ENCODE measurements at regions not wholly inside any gene's neighbourhood (a gene's known extent, or its start where the extent isn't known, plus 50 kb on each side); places are given as distances from the start of the nearest gene placed in this dataset.

DNA sequence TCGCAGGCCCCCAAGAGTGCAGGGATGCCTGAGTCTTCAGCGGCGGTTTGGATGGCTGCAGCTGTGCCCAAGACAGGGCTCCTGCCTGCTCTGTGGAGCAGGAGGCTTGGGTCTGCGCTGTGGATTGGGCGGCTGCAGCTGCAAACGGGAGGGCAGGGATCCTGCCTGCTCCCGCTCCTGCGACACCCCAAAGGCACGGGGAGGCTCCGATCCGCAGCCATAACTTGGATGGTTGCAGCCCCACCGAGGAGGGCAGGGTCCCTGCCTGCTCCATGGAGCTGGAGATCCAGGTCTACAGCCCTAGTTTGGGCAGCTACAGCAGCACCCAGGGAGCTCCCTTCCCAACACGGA lies 898.8 kb upstream of the NEGR1 start:
- no peak for DNase-seq

GRCh38 chr1:73180397-73181189 lies 898.3 kb upstream of the NEGR1 start:
- DNase-seq: no peak

GRCh38 chr1:73176902-73177301 lies 894.6 kb upstream of the NEGR1 start:
- no peak for DNase-seq

GRCh38 chr1:73167009-73167657 lies 884.8 kb upstream of the NEGR1 start:
- no peak for DNase-seq

DNA sequence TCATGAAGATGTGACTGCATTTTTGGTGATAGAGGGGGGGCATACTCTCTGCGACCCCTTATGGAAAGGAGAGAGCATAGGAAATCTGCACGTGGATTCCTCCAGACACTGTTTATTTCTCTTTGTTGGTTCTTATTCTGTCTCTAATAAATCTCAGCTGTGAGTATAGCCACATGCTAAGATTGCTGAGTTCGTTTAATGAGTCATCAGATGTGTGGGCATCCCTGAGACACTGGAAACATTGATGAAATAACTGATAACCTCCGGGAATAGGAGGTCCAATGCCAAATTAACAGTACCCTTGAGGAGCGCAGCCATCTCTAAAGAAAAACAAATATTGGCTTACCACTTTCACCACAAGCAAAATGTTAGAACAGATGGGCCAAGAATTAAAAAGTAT lies 880.2 kb upstream of the NEGR1 start:
- DNase-seq: no peak

DNA sequence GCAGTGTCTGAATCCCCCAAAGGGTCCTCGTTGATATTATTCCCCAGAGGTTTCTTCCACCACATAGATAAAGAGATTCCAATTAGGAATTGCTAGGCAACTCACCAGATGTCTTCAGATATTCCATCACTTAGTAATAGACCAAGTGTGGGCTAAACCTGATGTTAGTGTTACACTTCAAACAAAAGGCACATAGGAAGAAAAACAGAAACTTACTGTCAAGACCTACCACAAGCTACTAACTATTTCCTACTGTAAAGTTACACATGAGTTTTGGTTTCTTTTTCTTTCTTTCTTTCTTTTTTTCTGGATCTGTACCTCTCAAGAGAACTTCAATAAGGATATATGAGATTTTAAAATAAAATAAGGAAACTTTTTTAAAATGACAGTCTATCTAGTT lies 879.1 kb upstream of the NEGR1 start:
- DNase-seq: no peak

DNA sequence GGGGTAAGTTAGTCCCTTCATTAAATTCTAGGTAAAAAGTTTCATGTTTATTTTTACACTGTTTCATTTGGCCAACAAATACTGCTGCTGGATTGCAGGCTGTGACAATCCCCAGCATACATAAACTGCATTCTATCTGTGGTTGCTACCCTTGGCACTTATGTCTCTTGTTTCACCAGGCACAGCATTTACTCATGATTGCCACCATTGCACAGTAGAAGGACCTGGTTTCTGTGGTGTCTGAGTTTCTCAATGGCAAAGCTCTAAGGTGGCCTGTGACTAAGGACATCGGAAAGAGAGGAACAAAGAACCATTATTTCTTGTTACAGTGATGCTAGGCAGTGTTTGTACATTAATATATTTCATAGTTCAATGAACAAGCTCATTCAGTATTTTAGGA lies 878.4 kb upstream of the NEGR1 start:
- DNase-seq: no peak

- no peak for DNase-seq
Observed at GRCh38 chr1:73144311-73144710, 862.0 kb upstream of the NEGR1 start.

DNA sequence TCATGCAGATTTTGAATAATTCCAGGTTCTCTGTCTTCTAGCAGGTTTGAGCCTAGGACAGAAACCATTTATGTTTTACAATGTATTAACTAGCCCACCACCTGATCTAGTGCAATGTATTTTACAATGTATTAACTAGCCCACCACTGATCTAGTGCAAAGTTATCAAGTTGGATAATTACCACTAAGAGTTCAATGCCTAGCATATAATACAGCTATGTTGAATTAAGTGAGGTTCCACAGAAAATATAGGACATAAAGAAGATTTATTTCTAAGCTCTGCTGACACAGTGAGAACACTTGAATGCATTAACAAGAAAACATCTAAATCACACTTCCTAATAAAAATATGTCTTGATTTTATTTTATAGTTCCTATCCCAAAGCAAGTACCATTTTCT lies 854.6 kb upstream of the NEGR1 start:
- DNase-seq: no peak

GRCh38 chr1:73106931-73107330 lies 824.6 kb upstream of the NEGR1 start:
- DNase-seq: no peak

GRCh38 chr1:73105755-73106154 lies 823.4 kb upstream of the NEGR1 start:
- DNase-seq: no peak

- DNase-seq: no peak
Observed at GRCh38 chr1:73104749-73105148, 822.4 kb upstream of the NEGR1 start.

DNA sequence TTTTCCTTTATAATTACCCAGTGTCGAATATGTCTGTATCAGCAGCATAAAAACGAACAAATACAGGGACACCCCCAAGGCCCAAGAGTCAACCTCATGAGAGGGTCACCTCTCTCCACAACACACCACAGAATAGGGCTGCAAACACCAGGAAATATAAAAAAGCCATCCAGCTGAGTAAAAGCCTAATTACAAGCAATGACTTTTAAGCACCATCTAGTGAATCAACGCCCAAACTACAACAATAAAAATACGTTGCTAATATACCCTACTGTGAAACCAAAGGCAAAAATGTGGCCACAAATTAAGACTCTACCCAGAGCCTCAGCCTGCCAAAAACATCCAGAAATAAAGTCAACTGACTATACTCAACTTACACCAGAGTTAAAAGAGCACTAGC lies 817.9 kb upstream of the NEGR1 start:
- DNase-seq: no peak

DNA sequence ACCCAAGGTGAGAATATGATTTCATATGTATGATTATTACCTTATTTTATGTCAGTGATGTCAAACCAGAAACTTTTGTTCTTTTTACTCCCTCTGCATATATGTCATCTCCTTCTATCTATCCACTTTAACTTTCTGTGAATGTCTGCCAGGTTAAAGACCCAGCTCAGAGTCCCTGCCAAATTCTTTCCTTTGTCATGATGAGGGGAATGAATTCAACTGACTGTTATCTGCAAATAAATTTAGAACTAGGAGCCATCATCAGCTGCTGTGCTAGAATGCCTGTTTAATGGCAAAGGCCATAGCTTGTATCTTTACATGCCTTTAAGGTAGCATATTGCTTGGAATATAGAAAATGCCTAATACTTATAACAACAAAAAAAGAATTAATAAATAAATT lies 815.6 kb upstream of the NEGR1 start:
- DNase-seq: no peak

GRCh38 chr1:73096841-73097240 lies 814.5 kb upstream of the NEGR1 start:
- no peak for DNase-seq

- DNase-seq: no peak
Observed at GRCh38 chr1:73092383-73092782, 810.0 kb upstream of the NEGR1 start.

DNA sequence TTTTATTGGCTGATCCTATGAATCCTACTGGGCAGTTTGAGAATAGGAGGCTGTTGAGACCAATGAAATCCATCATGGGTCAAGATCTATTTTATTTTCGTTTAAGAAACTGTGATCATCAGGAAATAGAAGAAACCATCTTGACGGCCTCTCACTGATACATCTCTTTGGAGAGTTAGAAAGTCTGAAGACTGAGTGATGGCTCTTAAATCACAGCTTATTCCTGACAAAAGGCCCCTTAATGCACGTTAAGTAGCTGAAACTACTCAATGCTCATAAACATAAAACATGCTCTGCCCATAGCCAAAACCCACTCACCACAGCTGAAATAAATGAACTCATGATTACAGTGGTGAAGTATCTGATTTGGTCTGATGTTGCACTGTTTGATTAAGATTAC lies 784.5 kb upstream of the NEGR1 start:
- DNase-seq: no peak

DNA sequence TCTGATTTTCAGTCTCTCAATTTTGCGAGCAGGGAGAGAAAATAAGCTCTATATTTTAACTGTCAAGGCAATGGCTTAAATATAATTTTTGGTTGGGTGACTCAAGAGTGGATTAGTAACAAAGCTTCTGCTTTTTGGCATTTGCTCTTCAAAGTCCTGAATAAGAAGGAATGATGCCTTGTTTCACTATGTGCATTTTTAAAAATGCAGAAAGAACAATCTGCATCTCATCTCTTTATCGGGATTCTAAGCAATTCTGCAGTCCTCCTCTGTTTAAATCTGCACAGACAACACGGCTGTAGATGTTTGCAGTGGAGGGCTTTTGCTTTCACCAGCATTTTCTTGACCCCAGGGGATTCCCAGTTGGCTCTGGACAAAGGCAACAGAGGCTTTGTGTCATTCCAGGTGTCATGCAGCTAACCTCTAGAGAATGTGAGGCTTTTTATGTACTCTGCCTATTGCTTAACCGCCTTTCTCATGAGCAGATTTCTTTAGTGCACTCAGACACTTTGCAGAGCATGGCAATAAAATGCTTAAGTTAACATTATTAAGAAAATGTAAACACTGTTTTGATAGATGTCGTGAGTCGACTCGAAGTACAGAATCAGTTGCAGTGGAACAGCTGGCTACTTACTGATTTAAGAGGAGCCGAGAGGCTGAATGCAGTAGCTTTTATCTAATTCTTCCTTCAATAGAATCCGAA lies 783.2 kb upstream of the NEGR1 start:
- no peak for DNase-seq

DNA sequence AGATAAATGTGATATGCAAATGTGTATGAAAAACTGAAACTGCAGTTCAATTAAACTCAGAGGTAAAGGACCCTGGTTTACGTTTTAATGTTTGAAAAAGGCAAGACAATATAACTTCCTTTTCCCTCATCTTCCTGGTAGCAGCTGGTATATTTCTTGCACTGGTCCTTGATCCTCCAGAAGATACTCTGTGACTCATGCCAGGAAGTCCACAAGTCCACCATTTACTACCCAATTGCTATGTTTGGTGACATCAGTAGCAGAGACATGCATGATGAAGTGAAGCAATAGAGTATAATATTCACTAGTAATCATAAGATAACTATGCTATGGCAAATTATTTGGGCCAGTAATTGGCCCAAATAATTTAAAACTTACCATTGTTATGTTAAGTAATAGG lies 774.5 kb upstream of the NEGR1 start:
- DNase-seq: no peak

GRCh38 chr1:73044241-73045036 lies 762.1 kb upstream of the NEGR1 start:
- DNase-seq: no peak

- no peak for DNase-seq
Observed at GRCh38 chr1:73042403-73042802, 760.1 kb upstream of the NEGR1 start.

DNA sequence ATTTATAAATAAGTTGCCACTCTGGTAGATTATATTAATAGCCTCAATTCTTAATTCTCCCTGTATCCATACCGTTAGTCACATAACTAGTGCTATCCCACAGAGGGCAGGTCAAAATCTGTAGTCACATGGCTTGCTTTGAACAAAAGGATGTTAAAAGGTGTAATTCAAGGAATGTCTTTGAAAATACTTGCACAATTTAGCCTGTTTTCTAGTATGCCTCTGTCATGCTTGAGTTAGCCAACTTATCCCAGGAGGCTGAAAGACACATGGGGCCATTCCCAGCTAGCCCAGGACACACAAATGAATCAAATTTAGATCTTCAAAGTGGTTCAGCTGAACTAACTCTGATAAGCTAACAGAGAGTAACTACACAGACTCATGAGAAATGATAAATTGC lies 758.5 kb upstream of the NEGR1 start:
- DNase-seq: no peak

DNA sequence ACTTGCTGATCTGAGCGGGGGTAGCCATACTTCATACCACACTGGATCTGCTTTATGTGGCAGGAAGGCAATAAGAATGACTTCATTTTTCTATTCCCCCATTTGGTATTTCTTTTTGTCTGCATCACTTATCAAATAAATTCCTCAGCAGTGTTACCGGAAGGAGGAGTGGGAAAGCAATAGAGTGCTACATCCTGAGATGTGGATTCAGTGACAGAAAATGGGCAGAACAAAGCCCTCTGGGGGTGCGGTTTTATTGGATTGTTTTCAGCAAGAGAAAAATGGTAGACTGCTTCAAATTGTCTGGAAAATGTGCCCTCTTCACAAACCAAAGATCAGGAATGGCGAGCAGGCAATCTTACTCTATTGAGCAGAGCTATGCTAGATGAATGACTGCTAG lies 751.9 kb upstream of the NEGR1 start:
- no peak for DNase-seq

Measured in CD4-positive, alpha-beta T cell treated with Interleukin-1 beta for 1 hour (primary cell).